SK-N-SH treated with all-trans-retinoic acid at 6 μM for 48 hours (cell line): ENCODE measurements at regions not wholly inside any gene's neighbourhood (a gene's known extent, or its start where the extent isn't known, plus 50 kb on each side); places are given as distances from the start of the nearest gene placed in this dataset.

Source experiments
- ARNTL ChIP-seq: fragments of 450-650 bp; formaldehyde crosslinking; IDR thresholded peaks from 2 replicates; pipeline ENCODE4 v1.5.0; 2020; ENCODE audit warnings: low read depth, mild to moderate bottlenecking, moderate library complexity, borderline replicate concordance
- CSDC2 ChIP-seq: fragments of 250-450 bp; sonication (Bioruptor Pico); IDR thresholded peaks from 2 replicates; pipeline ENCODE4 v1.5.0; 2020; ENCODE audit warnings: mild to moderate bottlenecking, moderate library complexity
- GLIS3 ChIP-seq: fragments of 250-450 bp; sonication (Bioruptor Pico); IDR thresholded peaks from 2 replicates; pipeline ENCODE4 v1.5.0; 2020; ENCODE audit warnings: mild to moderate bottlenecking, moderate library complexity
- OSR1 ChIP-seq: fragments of 250-450 bp; sonication (Bioruptor Pico); IDR thresholded peaks from 2 replicates; pipeline ENCODE4 v1.8.0; 2022; ENCODE audit warnings: moderate library complexity, mild to moderate bottlenecking, inconsistent platforms
- TCF4 ChIP-seq: fragments of 250-450 bp; sonication (Bioruptor Pico); IDR thresholded peaks from 2 replicates; pipeline ENCODE4 v1.8.0; 2021; ENCODE audit warnings: mild to moderate bottlenecking, moderate library complexity, borderline replicate concordance
- TOX ChIP-seq: fragments of 250-450 bp; sonication (Bioruptor Pico); IDR thresholded peaks from 2 replicates; pipeline ENCODE4 v1.8.0; 2021; ENCODE audit warnings: mild to moderate bottlenecking, moderate library complexity, borderline replicate concordance
- ZFP3 ChIP-seq: fragments of 250-450 bp; sonication (Bioruptor Pico); IDR thresholded peaks from 2 replicates; pipeline ENCODE4 v1.5.0; 2020; ENCODE audit warnings: mild to moderate bottlenecking, moderate library complexity
- ZFP30 ChIP-seq: fragments of 450-650 bp; formaldehyde crosslinking; IDR thresholded peaks from 2 replicates; pipeline ENCODE4 v1.5.0; 2022; ENCODE audit warnings: mild to moderate bottlenecking, moderate library complexity
- TF ChIP-seq, protein P1 (sequence below): fragments of 250-450 bp; sonication (Bioruptor Pico); IDR thresholded peaks from 2 replicates; pipeline ENCODE4 v1.8.0; 2021; ENCODE audit warnings: low read depth, mild to moderate bottlenecking, moderate library complexity, borderline replicate concordance

DNA sequence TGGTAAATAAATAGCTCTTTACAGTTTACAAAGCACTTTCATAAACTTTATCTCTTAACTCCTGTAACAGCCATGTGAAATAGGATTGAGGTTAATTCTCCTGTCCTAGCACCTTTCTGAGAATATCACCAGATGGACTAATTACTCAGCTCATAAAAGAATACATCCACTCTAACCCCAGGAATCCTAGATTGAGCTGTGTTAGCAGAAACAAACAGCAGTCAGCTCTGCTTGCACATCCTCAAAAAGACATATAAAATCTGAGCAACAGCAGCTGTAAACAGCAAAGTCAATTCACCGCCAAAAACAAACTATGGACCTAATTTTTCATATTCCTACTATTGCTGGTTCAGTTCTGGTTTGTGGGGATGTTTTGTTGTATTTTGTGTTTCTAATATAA is 182.8 kb downstream of the QDPR start:
- TF ChIP-seq OSR1 (no peak), TOX (CRISPR knock-in tag) (no peak), ZFP30 (CRISPR knock-in tag) (no peak), CSDC2 (CRISPR knock-in tag) (no peak), GLIS3 (no peak), TCF4 (no peak), ARNTL (CRISPR knock-in tag) (no peak), ZFP3 (CRISPR knock-in tag) (no peak)
- TF ChIP-seq, protein P1, sequence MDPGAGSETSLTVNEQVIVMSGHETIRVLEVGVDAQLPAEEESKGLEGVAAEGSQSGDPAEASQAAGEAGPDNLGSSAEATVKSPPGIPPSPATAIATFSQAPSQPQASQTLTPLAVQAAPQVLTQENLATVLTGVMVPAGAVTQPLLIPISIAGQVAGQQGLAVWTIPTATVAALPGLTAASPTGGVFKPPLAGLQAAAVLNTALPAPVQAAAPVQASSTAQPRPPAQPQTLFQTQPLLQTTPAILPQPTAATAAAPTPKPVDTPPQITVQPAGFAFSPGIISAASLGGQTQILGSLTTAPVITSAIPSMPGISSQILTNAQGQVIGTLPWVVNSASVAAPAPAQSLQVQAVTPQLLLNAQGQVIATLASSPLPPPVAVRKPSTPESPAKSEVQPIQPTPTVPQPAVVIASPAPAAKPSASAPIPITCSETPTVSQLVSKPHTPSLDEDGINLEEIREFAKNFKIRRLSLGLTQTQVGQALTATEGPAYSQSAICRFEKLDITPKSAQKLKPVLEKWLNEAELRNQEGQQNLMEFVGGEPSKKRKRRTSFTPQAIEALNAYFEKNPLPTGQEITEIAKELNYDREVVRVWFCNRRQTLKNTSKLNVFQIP (CRISPR knock-in tag): no peak
